HCT116 (cell line): ENCODE measurements at regions not wholly inside any gene's neighbourhood (a gene's known extent, or its start where the extent isn't known, plus 50 kb on each side); places are given as distances from the start of the nearest gene placed in this dataset.

ENCODE experiments used
- ATAC-seq: fragments of 200-7000 bp; cut with Tn5 transposase; 2 replicates; pipeline ENCODE4 v1.9.1; 2020; ENCODE audit warnings: mild to moderate bottlenecking, moderate library complexity
- BruUV-seq: library from RNA; stranded (reverse); fragments of 400-500 nt; replicated peaks from 2 replicates; lab custom pipeline; 2021; lab: Mats Ljungman, UMichigan
- CTCF ChIA-PET: fragments of 300-600 bp; sonication (Branson Sonifier 250); formaldehyde crosslinking; loops from one replicate; lab custom pipeline; 2021; ENCODE audit warnings: antibody characterized with exemption; lab: Charles Lee
- POLR2A ChIA-PET: fragments of 300-600, 350-600 bp; sonication (Branson Sonifier 250); formaldehyde crosslinking; loops from one replicate; lab custom pipeline; 2021; ENCODE audit warnings: antibody characterized with exemption; lab: Charles Lee
- RAD21 ChIA-PET, 2 experiments: fragments of 300-600 bp; sonication (Branson Sonifier 250); formaldehyde crosslinking; loops; one replicate each; lab custom pipeline; 2023; ENCODE audit warnings: low total read pairs in 2 of 2; ENCODE audit not compliant: uncharacterized antibody in 2 of 2, unreplicated experiment in 2 of 2, low non-redundant PET in 1 of 2; lab: Charles Lee
- DNase-seq: peaks from one replicate; pipeline ENCODE4 v3.0.0-alpha.2; 2010; ENCODE audit warnings: low read depth, low spot score
- H2AFZ ChIP-seq: fragments of 200-600 bp; shearing (Covaris generic), sonication (generic); 2 replicates; pipeline ENCODE4 v1.6.1; 2017; ENCODE audit warnings: low read depth, mixed run types, mixed read lengths, antibody characterized with exemption, low read length; ENCODE audit not compliant: poor library complexity, severe bottlenecking
- H3K27ac ChIP-seq: 2 replicates; pipeline ENCODE4 v1.5.1; 2012; ENCODE audit warnings: low read depth, low read length
- H3K27me3 ChIP-seq: fragments of 200-600 bp; sonication (generic); 2 replicates; pipeline ENCODE4 v1.6.1; 2016; ENCODE audit warnings: mixed run types, low read length, mixed read lengths; ENCODE audit not compliant: insufficient read depth
- H3K36me3 ChIP-seq, 2 experiments: fragments of 200-500 bp in 1 of 2; fragments of 200-600 bp in 1 of 2; sonication (Bioruptor generic) in 1 of 2; sonication (generic) in 1 of 2; 2 replicates each; pipeline versions ENCODE4 v1.5.1 to v1.6.1; 2014 to 2016; ENCODE audit warnings: low read length in 2 of 2, inconsistent platforms in 1 of 2, mixed read lengths in 1 of 2, mixed run types in 1 of 2; ENCODE audit not compliant: insufficient read depth in 2 of 2, control insufficient read depth in 1 of 2
- H3K4me1 ChIP-seq, 2 experiments: fragments of 200-600 bp in 1 of 2; sonication (generic) in 1 of 2; 2 replicates each; pipeline versions ENCODE4 v1.5.1 to v1.6.1; 2012 to 2017; ENCODE audit warnings: low read length in 2 of 2, inconsistent platforms in 1 of 2, mild to moderate bottlenecking in 1 of 2, mixed read lengths in 1 of 2, mixed run types in 1 of 2, moderate library complexity in 1 of 2; ENCODE audit not compliant: insufficient read depth in 2 of 2, control insufficient read depth in 1 of 2
- H3K4me2 ChIP-seq: fragments of 200-600 bp; sonication (generic); 2 replicates; pipeline ENCODE4 v1.6.1; 2017; ENCODE audit warnings: mixed run types, low read length, mixed read lengths
- H3K4me3 ChIP-seq, 2 experiments: fragments of 200-600 bp in 1 of 2; sonication (generic) in 1 of 2; replicated peaks in 1 of 2; 2 replicates each; pipeline ENCODE4 v1.5.1; 2011 to 2016; ENCODE audit warnings: low read length in 2 of 2, control low read depth in 1 of 2, low read depth in 1 of 2, mild to moderate bottlenecking in 1 of 2, mixed read lengths in 1 of 2, mixed run types in 1 of 2
- H3K79me2 ChIP-seq: fragments of 200-600 bp; sonication (generic); 2 replicates; pipeline ENCODE4 v1.6.1; 2017; ENCODE audit warnings: mild to moderate bottlenecking, mixed run types, low read length, moderate library complexity, mixed read lengths; ENCODE audit not compliant: insufficient read depth
- H3K9ac ChIP-seq: fragments of 200-600 bp; sonication (generic); 2 replicates; pipeline ENCODE4 v1.6.1; 2016; ENCODE audit warnings: low read length, mixed read lengths
- H3K9me2 ChIP-seq: fragments of 200-600 bp; sonication (generic), shearing (Covaris generic); 2 replicates; pipeline ENCODE4 v1.6.1; 2017; ENCODE audit warnings: mixed run types, mild to moderate bottlenecking, moderate library complexity; ENCODE audit not compliant: insufficient read depth
- H3K9me3 ChIP-seq, 2 experiments: fragments of 200-500 bp in 1 of 2; fragments of 200-600 bp in 1 of 2; sonication (Bioruptor generic) in 1 of 2; sonication (generic) in 1 of 2; 2 replicates each; pipeline ENCODE4 v1.6.1; 2014 to 2017; ENCODE audit warnings: low read length in 2 of 2, mixed read lengths in 2 of 2, inconsistent platforms in 1 of 2, low read depth in 1 of 2, mild to moderate bottlenecking in 1 of 2, mixed run types in 1 of 2, moderate library complexity in 1 of 2; ENCODE audit not compliant: control insufficient read depth in 1 of 2, insufficient read depth in 1 of 2
- H4K20me1 ChIP-seq: fragments of 200-600 bp; sonication (generic), shearing (Covaris generic); 2 replicates; pipeline ENCODE4 v1.6.1; 2017; ENCODE audit warnings: mixed run types, mild to moderate bottlenecking, moderate library complexity; ENCODE audit not compliant: insufficient read depth
- ATF3 ChIP-seq: IDR thresholded peaks from 2 replicates; pipeline ENCODE4 v1.6.1; 2012
- CBX3 ChIP-seq: IDR thresholded peaks from 2 replicates; pipeline ENCODE4 v1.6.1; 2012; ENCODE audit warnings: low read depth
- CEBPB ChIP-seq: IDR thresholded peaks from 2 replicates; pipeline ENCODE4 v1.6.1; 2012; ENCODE audit warnings: low read depth
- CTCF ChIP-seq, 3 experiments: fragments of 200-600 bp in 1 of 3; sonication (generic) in 1 of 3; IDR thresholded peaks in 2 of 3; conservative IDR thresholded peaks in 1 of 3; 2 replicates each; pipeline ENCODE4 v1.5.1; 2012 to 2017; ENCODE audit warnings: low read depth in 2 of 3, low read length in 2 of 3, antibody characterized with exemption in 1 of 3, borderline replicate concordance in 1 of 3, control low read depth in 1 of 3, mild to moderate bottlenecking in 1 of 3, mixed read lengths in 1 of 3, mixed run types in 1 of 3, moderate library complexity in 1 of 3; ENCODE audit not compliant: insufficient read depth in 1 of 3
- EGR1 ChIP-seq: IDR thresholded peaks from 2 replicates; pipeline ENCODE4 v1.6.1; 2012; ENCODE audit warnings: low read depth
- EZH2 ChIP-seq: fragments of 200-600 bp; sonication (generic); IDR thresholded peaks from 2 replicates; pipeline ENCODE4 v1.6.1; 2017; ENCODE audit warnings: antibody characterized with exemption, mixed run types
- EZH2phosphoT487 ChIP-seq: fragments of 200-600 bp; IDR thresholded peaks from 2 replicates; pipeline ENCODE4 v1.6.1; 2018; ENCODE audit warnings: antibody characterized with exemption, borderline replicate concordance
- JUND ChIP-seq: IDR thresholded peaks from 2 replicates; pipeline ENCODE4 v1.6.1; 2012
- MAX ChIP-seq: IDR thresholded peaks from 2 replicates; pipeline ENCODE4 v1.6.1; 2012
- POLR2A ChIP-seq: IDR thresholded peaks from 2 replicates; pipeline ENCODE4 v1.7.0; 2011; ENCODE audit warnings: borderline replicate concordance; ENCODE audit not compliant: insufficient read depth, insufficient read length; ENCODE audit errors: extremely low read depth
- POLR2AphosphoS5 ChIP-seq: IDR thresholded peaks from 2 replicates; pipeline ENCODE4 v1.6.1; 2011; ENCODE audit warnings: mild to moderate bottlenecking, low read depth, low read length, moderate library complexity
- RAD21 ChIP-seq: IDR thresholded peaks from 2 replicates; pipeline ENCODE4 v1.6.1; 2012; ENCODE audit warnings: low read depth, mild to moderate bottlenecking
- SIN3A ChIP-seq: IDR thresholded peaks from 2 replicates; pipeline ENCODE4 v1.6.1; 2012; ENCODE audit warnings: low read depth
- SRF ChIP-seq: IDR thresholded peaks from 2 replicates; pipeline ENCODE4 v1.6.1; 2012; ENCODE audit warnings: low read depth
- YY1 ChIP-seq: IDR thresholded peaks from 2 replicates; pipeline ENCODE4 v1.6.1; 2011; ENCODE audit warnings: low read length, low read depth, moderate library complexity, mild to moderate bottlenecking; ENCODE audit not compliant: insufficient replicate concordance; ENCODE audit errors: extremely low read depth
- ZBTB33 ChIP-seq: IDR thresholded peaks from 2 replicates; pipeline ENCODE4 v1.6.1; 2011; ENCODE audit warnings: mild to moderate bottlenecking, low read length, moderate library complexity; ENCODE audit not compliant: insufficient replicate concordance; ENCODE audit errors: extremely low read depth
- ZFX ChIP-seq: fragments of 450-650 bp; IDR thresholded peaks from 2 replicates; pipeline ENCODE4 v1.6.1; 2017
- ZNF274 ChIP-seq: fragments of 200-500 bp; sonication (Bioruptor generic); IDR thresholded peaks from 2 replicates; pipeline ENCODE4 v1.6.1; 2014; ENCODE audit warnings: mild to moderate bottlenecking, low read depth, low read length, inconsistent platforms
- intact Hi-C: fragments of 100-400 bp; cut with micrococcal nuclease; formaldehyde crosslinking; loops from 2 replicates; pipeline ENCODE4 v1.10.0; 2022

GRCh38 chrX:22629105-22629725 lies 356.5 kb downstream of the CBLL2 start:
- H3K4me1 ChIP-seq: no peaks in the 10 kb centered on the region
- DNase-seq (no peak), ATAC-seq (no peak)
- H3K27me3 ChIP-seq: no peaks in the 10 kb centered on the region
- H3K4me2 ChIP-seq: no peak overlapping the region
- no TSS peak for BruUV-seq
- no peak overlapping the region for H3K9ac ChIP-seq
- H3K9me3 ChIP-seq: no peaks in the 10 kb centered on the region
- H3K4me3 ChIP-seq: no peak overlapping the region
- no peaks in the 10 kb centered on the region for H3K36me3 ChIP-seq
- H2AFZ ChIP-seq: no peak overlapping the region
- no peaks in the 10 kb centered on the region for H3K79me2 ChIP-seq
- H3K9me2 ChIP-seq: no peaks in the 10 kb centered on the region
- intact Hi-C loops: no loop called here
- ChIA-PET RAD21 (no interaction called here), POLR2A (no interaction called here), CTCF (no interaction called here)
- H4K20me1 ChIP-seq: no peaks in the 10 kb centered on the region
- no peak overlapping the region for H3K27ac ChIP-seq
- TF ChIP-seq POLR2A (no peak), ZFX (no peak), ZBTB33 (no peak), CEBPB (no peak), EZH2 (no peak), ZNF274 (no peak), RAD21 (no peak), EGR1 (no peak), JUND (no peak), CBX3 (no peak), MAX (no peak), CTCF (IDR thresholded peaks at IDR 0.05 in 2 of 3, conservative IDR thresholded peaks at IDR 0.05 in 1 of 3; ENCODE audit: borderline replicate concordance in 1 of 3, insufficient read depth in 1 of 3, low read depth in 2 of 3, low read length in 2 of 3) (no peak), YY1 (no peak), SRF (no peak), POLR2AphosphoS5 (no peak), EZH2phosphoT487 (no peak), SIN3A (no peak), ATF3 (no peak)
- TF ChIP-seq, all 23 proteins: peak for 0
